Panc1 (cell line): ENCODE measurements at regions not wholly inside any gene's neighbourhood (a gene's known extent, or its start where the extent isn't known, plus 50 kb on each side); places are given as distances from the start of the nearest gene placed in this dataset.

Experiments used
- POLR2AphosphoS5 ChIP-seq: IDR thresholded peaks from 2 replicates; pipeline ENCODE4 v1.6.1; 2012; ENCODE audit warnings: mild to moderate bottlenecking, low read depth, low read length, moderate library complexity
- SIN3A ChIP-seq: IDR thresholded peaks from 2 replicates; pipeline ENCODE4 v1.6.1; 2012; ENCODE audit warnings: low read depth, mild to moderate bottlenecking, low read length, moderate library complexity, borderline replicate concordance; ENCODE audit not compliant: insufficient read depth
- TCF7L2 ChIP-seq: IDR thresholded peaks from 2 replicates; pipeline ENCODE4 v1.6.1; 2011; ENCODE audit warnings: mild to moderate bottlenecking, low read depth, low read length, inconsistent platforms
- TF ChIP-seq, protein P1 (sequence below): fragments of 450-650 bp; IDR thresholded peaks from 2 replicates; pipeline ENCODE4 v1.5.1; 2017; ENCODE audit warnings: mild to moderate bottlenecking
- TF ChIP-seq, protein P2 (sequence below), 2 experiments: IDR thresholded peaks; 2 replicates each; pipeline ENCODE4 v1.6.1; 2011 to 2012; ENCODE audit warnings: low read depth in 2 of 2, control low read depth in 1 of 2, low read length in 1 of 2, mild to moderate bottlenecking in 1 of 2, moderate library complexity in 1 of 2; ENCODE audit not compliant: insufficient read depth in 1 of 2

DNA sequence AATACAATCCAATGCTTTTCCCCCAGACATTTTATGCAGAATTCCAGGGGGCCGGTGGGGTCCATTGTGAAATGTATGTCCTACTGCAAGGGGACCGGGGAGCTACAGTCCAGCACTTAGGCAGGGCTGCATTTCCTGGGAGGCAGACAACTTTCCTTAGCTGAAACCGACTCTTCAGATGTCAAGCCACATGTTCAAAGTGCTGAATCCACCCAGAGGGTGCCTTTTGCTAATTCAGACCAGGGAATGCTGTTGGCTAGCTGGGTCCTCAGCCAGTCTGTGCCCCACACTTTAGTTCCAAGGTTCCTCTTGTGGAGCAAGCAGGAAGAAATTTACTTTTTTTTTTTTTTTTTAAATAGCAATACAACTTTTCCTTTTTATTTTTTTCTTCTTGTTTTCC, 219.5 kb upstream of the LRTM1 start:
- TF ChIP-seq, protein P1, sequence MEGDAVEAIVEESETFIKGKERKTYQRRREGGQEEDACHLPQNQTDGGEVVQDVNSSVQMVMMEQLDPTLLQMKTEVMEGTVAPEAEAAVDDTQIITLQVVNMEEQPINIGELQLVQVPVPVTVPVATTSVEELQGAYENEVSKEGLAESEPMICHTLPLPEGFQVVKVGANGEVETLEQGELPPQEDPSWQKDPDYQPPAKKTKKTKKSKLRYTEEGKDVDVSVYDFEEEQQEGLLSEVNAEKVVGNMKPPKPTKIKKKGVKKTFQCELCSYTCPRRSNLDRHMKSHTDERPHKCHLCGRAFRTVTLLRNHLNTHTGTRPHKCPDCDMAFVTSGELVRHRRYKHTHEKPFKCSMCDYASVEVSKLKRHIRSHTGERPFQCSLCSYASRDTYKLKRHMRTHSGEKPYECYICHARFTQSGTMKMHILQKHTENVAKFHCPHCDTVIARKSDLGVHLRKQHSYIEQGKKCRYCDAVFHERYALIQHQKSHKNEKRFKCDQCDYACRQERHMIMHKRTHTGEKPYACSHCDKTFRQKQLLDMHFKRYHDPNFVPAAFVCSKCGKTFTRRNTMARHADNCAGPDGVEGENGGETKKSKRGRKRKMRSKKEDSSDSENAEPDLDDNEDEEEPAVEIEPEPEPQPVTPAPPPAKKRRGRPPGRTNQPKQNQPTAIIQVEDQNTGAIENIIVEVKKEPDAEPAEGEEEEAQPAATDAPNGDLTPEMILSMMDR, result no peak
- no peak for TF ChIP-seq POLR2AphosphoS5
- no peak for TF ChIP-seq TCF7L2
- TF ChIP-seq SIN3A, result no peak
- TF ChIP-seq, protein P2, sequence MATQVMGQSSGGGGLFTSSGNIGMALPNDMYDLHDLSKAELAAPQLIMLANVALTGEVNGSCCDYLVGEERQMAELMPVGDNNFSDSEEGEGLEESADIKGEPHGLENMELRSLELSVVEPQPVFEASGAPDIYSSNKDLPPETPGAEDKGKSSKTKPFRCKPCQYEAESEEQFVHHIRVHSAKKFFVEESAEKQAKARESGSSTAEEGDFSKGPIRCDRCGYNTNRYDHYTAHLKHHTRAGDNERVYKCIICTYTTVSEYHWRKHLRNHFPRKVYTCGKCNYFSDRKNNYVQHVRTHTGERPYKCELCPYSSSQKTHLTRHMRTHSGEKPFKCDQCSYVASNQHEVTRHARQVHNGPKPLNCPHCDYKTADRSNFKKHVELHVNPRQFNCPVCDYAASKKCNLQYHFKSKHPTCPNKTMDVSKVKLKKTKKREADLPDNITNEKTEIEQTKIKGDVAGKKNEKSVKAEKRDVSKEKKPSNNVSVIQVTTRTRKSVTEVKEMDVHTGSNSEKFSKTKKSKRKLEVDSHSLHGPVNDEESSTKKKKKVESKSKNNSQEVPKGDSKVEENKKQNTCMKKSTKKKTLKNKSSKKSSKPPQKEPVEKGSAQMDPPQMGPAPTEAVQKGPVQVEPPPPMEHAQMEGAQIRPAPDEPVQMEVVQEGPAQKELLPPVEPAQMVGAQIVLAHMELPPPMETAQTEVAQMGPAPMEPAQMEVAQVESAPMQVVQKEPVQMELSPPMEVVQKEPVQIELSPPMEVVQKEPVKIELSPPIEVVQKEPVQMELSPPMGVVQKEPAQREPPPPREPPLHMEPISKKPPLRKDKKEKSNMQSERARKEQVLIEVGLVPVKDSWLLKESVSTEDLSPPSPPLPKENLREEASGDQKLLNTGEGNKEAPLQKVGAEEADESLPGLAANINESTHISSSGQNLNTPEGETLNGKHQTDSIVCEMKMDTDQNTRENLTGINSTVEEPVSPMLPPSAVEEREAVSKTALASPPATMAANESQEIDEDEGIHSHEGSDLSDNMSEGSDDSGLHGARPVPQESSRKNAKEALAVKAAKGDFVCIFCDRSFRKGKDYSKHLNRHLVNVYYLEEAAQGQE (IDR thresholded peaks at IDR 0.05; ENCODE audit: insufficient read depth in 1 of 2, low read depth in 2 of 2, low read length in 1 of 2), result no peak
